BLaER1 (cell line): ENCODE measurements at regions not wholly inside any gene's neighbourhood (a gene's known extent, or its start where the extent isn't known, plus 50 kb on each side); places are given as distances from the start of the nearest gene placed in this dataset.
"Not testable (repeated sequence)": the region's sequence is repeated elsewhere in the genome, so short reads cannot be mapped to it uniquely, and the experiment has no call there.

Experiments used
- H3K27ac ChIP-seq: shearing (Covaris generic); formaldehyde crosslinking; 2 replicates; pipeline ENCODE4 v1.8.1; 2022
- H3K27me3 ChIP-seq: shearing (Covaris generic); formaldehyde crosslinking; 2 replicates; pipeline ENCODE4 v1.8.1; 2022
- H3K36me3 ChIP-seq: shearing (Covaris generic); formaldehyde crosslinking; 2 replicates; pipeline ENCODE4 v1.8.1; 2022
- H3K4me1 ChIP-seq: shearing (Covaris generic); formaldehyde crosslinking; 2 replicates; pipeline ENCODE4 v1.8.1; 2022
- H3K4me2 ChIP-seq: shearing (Covaris generic); formaldehyde crosslinking; 2 replicates; pipeline ENCODE4 v1.8.1; 2022
- H3K4me3 ChIP-seq: shearing (Covaris generic); formaldehyde crosslinking; 2 replicates; pipeline ENCODE4 v1.8.1; 2022
- H3K9ac ChIP-seq: shearing (Covaris generic); formaldehyde crosslinking; 2 replicates; pipeline ENCODE4 v1.8.1; 2022
- H3K9me3 ChIP-seq: shearing (Covaris generic); formaldehyde crosslinking; 2 replicates; pipeline ENCODE4 v1.8.1; 2022
- H4K20me1 ChIP-seq: shearing (Covaris generic); formaldehyde crosslinking; 2 replicates; pipeline ENCODE4 v1.8.1; 2022

- not testable (repeated sequence) for H3K4me2 ChIP-seq, H3K27ac ChIP-seq, H3K4me1 ChIP-seq, H3K9ac ChIP-seq, H3K4me3 ChIP-seq, H3K27me3 ChIP-seq, H3K9me3 ChIP-seq, H3K36me3 ChIP-seq, H4K20me1 ChIP-seq
These were observed 1834.2 kb downstream of the FOXD4L5 start for GRCh38 chr9:63450836-63451235.

- H3K4me3 ChIP-seq, H3K9me3 ChIP-seq, H3K4me1 ChIP-seq, H3K9ac ChIP-seq, H3K27ac ChIP-seq, H3K27me3 ChIP-seq, H4K20me1 ChIP-seq, H3K36me3 ChIP-seq, H3K4me2 ChIP-seq: not testable (repeated sequence)
These were observed 1859.9 kb downstream of the FOXD4L5 start for GRCh38 chr9:63425123-63425522.

DNA sequence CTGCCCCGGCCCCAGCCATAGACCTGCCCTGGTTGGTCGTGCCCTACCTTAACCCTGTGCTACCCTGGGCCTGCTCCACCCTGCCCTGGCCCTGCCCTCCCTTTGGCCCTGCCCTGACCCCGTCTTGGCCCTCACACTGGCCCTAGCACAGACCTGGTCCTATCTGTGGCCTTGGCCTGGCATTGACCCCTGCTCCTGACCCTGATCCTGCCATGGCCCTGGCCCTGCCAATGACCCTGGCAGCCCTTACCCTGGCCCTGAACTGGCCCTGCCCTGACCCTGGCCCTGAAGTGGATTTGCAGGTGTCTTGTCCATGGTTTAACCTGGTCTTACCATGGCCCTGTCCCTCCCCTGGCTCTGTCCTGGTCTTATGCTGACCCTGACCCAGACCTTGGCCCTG, 1894.1 kb downstream of the FOXD4L5 start:
- not testable (repeated sequence) for H3K27me3 ChIP-seq, H3K4me1 ChIP-seq, H4K20me1 ChIP-seq, H3K4me2 ChIP-seq, H3K36me3 ChIP-seq, H3K9ac ChIP-seq, H3K27ac ChIP-seq, H3K4me3 ChIP-seq, H3K9me3 ChIP-seq

- H3K4me2 ChIP-seq, H3K4me1 ChIP-seq, H3K4me3 ChIP-seq, H3K9ac ChIP-seq, H3K27ac ChIP-seq, H3K27me3 ChIP-seq, H4K20me1 ChIP-seq, H3K36me3 ChIP-seq, H3K9me3 ChIP-seq: not testable (repeated sequence)
These were observed 1899.5 kb downstream of the FOXD4L5 start for GRCh38 chr9:63385479-63385878.

GRCh38 chr9:63379864-63380263, 1905.1 kb downstream of the FOXD4L5 start:
- H3K9me3 ChIP-seq, H3K4me3 ChIP-seq, H3K9ac ChIP-seq, H3K27ac ChIP-seq, H4K20me1 ChIP-seq, H3K36me3 ChIP-seq, H3K4me1 ChIP-seq, H3K4me2 ChIP-seq, H3K27me3 ChIP-seq: not testable (repeated sequence)

GRCh38 chr9:63354219-63354618, 1930.8 kb downstream of the FOXD4L5 start:
- not testable (repeated sequence) for H3K9ac ChIP-seq, H3K27me3 ChIP-seq
- H3K4me2 ChIP-seq = peak overlapping the region; percentile 46

DNA sequence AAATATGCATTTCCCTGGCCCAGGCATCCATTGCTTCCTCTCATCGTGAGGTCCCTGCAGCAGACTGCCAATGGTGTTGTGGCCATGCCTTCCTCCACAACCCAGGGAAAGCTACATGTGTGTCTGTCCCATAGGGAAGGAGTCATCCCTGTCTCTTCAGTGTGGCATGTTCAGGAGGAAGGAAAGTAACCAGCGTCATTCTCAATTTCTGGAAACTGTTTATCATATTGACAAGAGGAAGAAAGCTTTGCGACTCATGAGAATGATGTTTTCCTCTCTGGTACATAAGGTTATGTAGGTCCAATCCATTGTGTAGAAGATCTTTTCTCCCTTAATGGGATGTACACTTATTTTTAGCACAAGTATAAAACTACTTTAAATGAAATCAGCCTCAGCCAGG, 1937.7 kb downstream of the FOXD4L5 start:
- not testable (repeated sequence) for H3K4me3 ChIP-seq, H3K36me3 ChIP-seq, H3K27me3 ChIP-seq, H4K20me1 ChIP-seq, H3K9ac ChIP-seq, H3K9me3 ChIP-seq, H3K27ac ChIP-seq
- Histone ChIP-seq H3K4me2 (peak overlapping the region; percentile 39; the same call in 1 of the 2 replicates), H3K4me1 (peaks cover 23% of the 10 kb centered on the region)

More at GRCh38 chr9:63354219-63354618, 1930.8 kb downstream of the FOXD4L5 start:
- peak overlapping the region; percentile 33; the same call in 1 of the 2 replicates for H3K27ac ChIP-seq
- not testable (repeated sequence) for H3K9me3 ChIP-seq, H3K4me1 ChIP-seq, H3K4me3 ChIP-seq, H3K36me3 ChIP-seq, H4K20me1 ChIP-seq

DNA sequence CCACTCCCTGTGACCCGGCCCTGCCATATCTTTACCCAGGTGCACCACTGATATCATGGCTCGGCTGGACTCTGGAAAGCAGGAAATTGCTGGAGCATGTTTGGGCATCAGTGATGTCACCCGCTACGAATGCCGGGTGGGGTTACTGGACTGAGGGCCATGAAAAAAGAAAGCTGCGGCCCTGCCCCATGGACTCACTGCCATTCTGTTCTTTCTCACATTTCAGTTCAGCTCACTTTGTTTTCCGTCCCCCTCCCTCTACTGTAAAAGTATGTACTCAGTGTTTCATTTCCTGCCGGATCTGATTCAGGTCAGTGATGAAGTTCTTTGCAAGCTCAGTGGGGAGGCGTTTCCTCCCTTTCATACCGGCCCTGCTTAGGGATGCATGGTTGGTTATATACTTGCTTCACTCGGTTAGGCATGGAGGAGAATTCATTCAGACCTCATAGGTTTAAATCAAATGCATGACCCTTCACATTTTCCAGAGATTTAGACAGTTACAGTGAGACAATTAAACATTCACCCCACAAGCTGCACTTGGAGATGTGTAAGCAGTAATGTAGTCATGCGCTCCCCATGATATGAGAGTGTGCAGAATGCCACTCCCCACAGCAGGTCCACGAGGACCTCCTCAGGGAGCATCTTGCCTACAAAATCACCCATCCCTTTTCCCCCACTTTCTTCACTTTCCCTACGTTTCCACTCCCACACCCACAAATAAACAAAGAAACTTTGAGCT, 1938.5 kb downstream of the FOXD4L5 start:
- not testable (repeated sequence) for H4K20me1 ChIP-seq
- 0 out of 2 replicates have a peak overlapping the region, but pooled peaks have one; percentile 31 for H3K4me3 ChIP-seq

GRCh38 chr9:63344408-63344807, 1940.6 kb downstream of the FOXD4L5 start:
- H3K4me3 ChIP-seq, H4K20me1 ChIP-seq, H3K27me3 ChIP-seq, H3K27ac ChIP-seq, H3K4me2 ChIP-seq, H3K36me3 ChIP-seq, H3K9ac ChIP-seq, H3K9me3 ChIP-seq: not testable (repeated sequence)
- H3K4me1 ChIP-seq = peaks cover 23% of the 10 kb centered on the region

More for the DNA sequence above, 1938.5 kb downstream of the FOXD4L5 start:
- H3K27ac ChIP-seq = peak overlapping the region; percentile 78
- not testable (repeated sequence) for H3K36me3 ChIP-seq, H3K27me3 ChIP-seq, H3K9me3 ChIP-seq
- peak overlapping the region; percentile 11; the same call in 1 of the 2 replicates for H3K9ac ChIP-seq
- peaks cover 23% of the 10 kb centered on the region for H3K4me1 ChIP-seq
- peak overlapping the region; percentile 82 for H3K4me2 ChIP-seq

- not testable (repeated sequence) for H3K27me3 ChIP-seq, H3K36me3 ChIP-seq, H3K4me3 ChIP-seq, H3K9me3 ChIP-seq, H4K20me1 ChIP-seq, H3K27ac ChIP-seq, H3K4me2 ChIP-seq, H3K9ac ChIP-seq
- peaks cover 28% of the 10 kb centered on the region for H3K4me1 ChIP-seq
These were observed 1942.5 kb downstream of the FOXD4L5 start for GRCh38 chr9:63342528-63342927.

- not testable (repeated sequence) for H3K27me3 ChIP-seq, H3K27ac ChIP-seq, H3K4me3 ChIP-seq, H3K4me2 ChIP-seq, H3K9me3 ChIP-seq, H3K36me3 ChIP-seq, H4K20me1 ChIP-seq, H3K9ac ChIP-seq
- H3K4me1 ChIP-seq = peaks cover 10% of the 10 kb centered on the region
These were observed 1947.0 kb downstream of the FOXD4L5 start for GRCh38 chr9:63337899-63338604.

DNA sequence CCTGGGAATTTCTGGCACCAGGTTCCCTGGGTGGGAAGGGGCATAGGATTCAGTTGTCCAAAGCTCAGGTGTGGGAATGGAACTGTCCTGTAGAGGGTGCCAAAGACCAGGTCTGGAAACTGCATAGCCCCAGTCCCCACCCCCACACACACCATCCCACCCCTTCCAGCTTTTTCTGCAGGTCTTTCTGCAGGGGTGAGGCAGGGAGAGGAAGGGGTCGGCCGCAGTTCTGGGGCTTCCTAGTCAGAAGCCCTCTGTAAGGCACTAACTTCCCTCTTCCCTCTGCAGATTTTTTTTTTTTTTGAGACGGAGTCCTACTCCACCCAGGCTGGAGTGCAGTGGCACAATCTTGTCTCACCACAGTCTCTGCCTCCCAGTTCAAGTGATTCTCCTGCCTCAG, 1949.7 kb downstream of the FOXD4L5 start:
- H3K4me1 ChIP-seq, H3K4me3 ChIP-seq, H3K4me2 ChIP-seq, H3K36me3 ChIP-seq, H3K9me3 ChIP-seq, H3K27me3 ChIP-seq, H3K27ac ChIP-seq, H3K9ac ChIP-seq, H4K20me1 ChIP-seq: not testable (repeated sequence)

DNA sequence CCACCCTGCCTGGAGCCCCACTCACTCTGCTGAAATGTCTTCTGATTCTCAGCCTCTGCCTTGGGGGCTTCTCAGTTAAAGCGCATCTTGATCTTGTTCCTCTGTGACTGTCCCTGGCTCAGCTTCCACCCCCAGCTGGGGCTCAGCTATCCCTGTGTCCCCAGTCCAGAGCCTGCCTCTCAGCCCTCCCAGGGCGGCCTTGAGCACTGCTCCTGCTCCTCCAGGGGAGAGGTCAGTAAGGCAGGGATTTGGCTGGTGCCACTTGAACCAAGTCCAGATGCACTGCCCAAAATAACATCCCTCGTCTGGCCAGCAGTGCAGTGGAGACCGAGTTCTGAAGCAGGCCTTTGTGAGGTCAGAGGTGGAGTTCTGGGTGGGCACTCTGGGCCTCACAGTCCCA, 1950.8 kb downstream of the FOXD4L5 start:
- H3K4me2 ChIP-seq, H3K4me3 ChIP-seq, H3K4me1 ChIP-seq, H3K27me3 ChIP-seq, H3K36me3 ChIP-seq, H3K9me3 ChIP-seq, H3K27ac ChIP-seq, H3K9ac ChIP-seq, H4K20me1 ChIP-seq: not testable (repeated sequence)

DNA sequence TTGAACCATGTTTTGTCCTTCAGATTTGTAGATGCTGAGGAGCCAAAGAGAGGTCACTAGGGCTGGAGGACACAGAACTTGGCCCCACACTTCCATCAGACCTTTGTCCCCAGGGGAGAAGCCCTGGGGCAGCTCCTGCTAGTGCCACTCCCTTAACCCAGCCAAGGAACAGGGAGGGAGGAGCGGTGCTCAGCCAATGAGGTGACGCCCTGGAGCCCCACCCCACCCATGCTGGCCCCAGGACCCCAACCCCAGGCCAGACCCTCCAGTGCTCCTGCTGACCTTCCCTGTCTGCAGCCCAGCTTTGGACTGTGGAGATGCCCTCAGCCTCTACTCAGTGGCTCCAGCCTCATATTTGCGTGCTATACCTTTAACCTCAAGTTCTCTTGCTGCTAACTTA, 1951.9 kb downstream of the FOXD4L5 start:
- H3K4me1 ChIP-seq, H4K20me1 ChIP-seq, H3K27me3 ChIP-seq, H3K9ac ChIP-seq, H3K27ac ChIP-seq, H3K4me2 ChIP-seq, H3K9me3 ChIP-seq, H3K4me3 ChIP-seq, H3K36me3 ChIP-seq: not testable (repeated sequence)

- H3K4me2 ChIP-seq, H3K4me1 ChIP-seq, H3K4me3 ChIP-seq, H3K36me3 ChIP-seq, H3K27ac ChIP-seq, H4K20me1 ChIP-seq, H3K9me3 ChIP-seq, H3K27me3 ChIP-seq, H3K9ac ChIP-seq: not testable (repeated sequence)
These were observed 1956.7 kb downstream of the FOXD4L5 start for GRCh38 chr9:63328313-63328712.
